HEK293 (cell line): ENCODE measurements at regions not wholly inside any gene's neighbourhood (a gene's known extent, or its start where the extent isn't known, plus 50 kb on each side); places are given as distances from the start of the nearest gene placed in this dataset.

ENCODE experiments used
- CTCF ChIA-PET: fragments of 350-600 bp; formaldehyde crosslinking; extraction: SDS; loops from one replicate; lab custom pipeline; 2021; ENCODE audit warnings: antibody characterized with exemption; lab: Yijun Ruan, JAX
- POLR2A ChIA-PET: fragments of 300-600 bp; formaldehyde crosslinking; extraction: SDS; loops from one replicate; lab custom pipeline; 2020; ENCODE audit warnings: antibody characterized with exemption, inconsistent platforms; lab: Yijun Ruan, JAX
- H3K27ac ChIP-seq: fragments of 200-500 bp; sonication (Bioruptor generic); 2 replicates; pipeline ENCODE4 v1.5.1; 2014; ENCODE audit warnings: low read depth, low read length, control low read depth, inconsistent platforms; ENCODE audit errors: extremely low read depth
- H3K36me3 ChIP-seq, 2 experiments: fragments of 200-500 bp in 1 of 2; sonication (Bioruptor generic) in 1 of 2; 1 replicate in 1 of 2; 2 replicates in 1 of 2; pipeline ENCODE4 v1.5.1; 2014 to 2017; ENCODE audit warnings: inconsistent platforms in 2 of 2, low read length in 2 of 2; ENCODE audit not compliant: control insufficient read depth in 2 of 2, insufficient read depth in 1 of 2
- H3K4me1 ChIP-seq: fragments of 200-500 bp; sonication (Bioruptor generic); 2 replicates; pipeline ENCODE4 v1.5.1; 2014; ENCODE audit warnings: mild to moderate bottlenecking, low read length, inconsistent platforms; ENCODE audit not compliant: control insufficient read depth, insufficient read depth
- H3K4me3 ChIP-seq: 2 replicates; pipeline ENCODE4 v1.5.1; 2011; ENCODE audit warnings: low read depth, mild to moderate bottlenecking, control low read depth, low read length, moderate library complexity
- H3K9me3 ChIP-seq: fragments of 200-500 bp; sonication (Bioruptor generic); 2 replicates; pipeline ENCODE4 v1.5.1; 2014; ENCODE audit warnings: low read depth, low read length, inconsistent platforms; ENCODE audit not compliant: control insufficient read depth, insufficient read depth
- BCL11B ChIP-seq: fragments of 450-650 bp; formaldehyde crosslinking; IDR thresholded peaks from 2 replicates; pipeline ENCODE4 v1.5.1; 2016; ENCODE audit warnings: low read depth, missing biosample characterization, missing genetic modification characterization
- HOXC10 ChIP-seq: sonication (generic); formaldehyde crosslinking; IDR thresholded peaks from 2 replicates; pipeline ENCODE4 v1.8.1; 2023; ENCODE audit warnings: mild to moderate bottlenecking, missing genetic modification reagents
- MYNN ChIP-seq: fragments of 450-650 bp; formaldehyde crosslinking; IDR thresholded peaks from 2 replicates; pipeline ENCODE4 v1.5.1; 2016; ENCODE audit warnings: missing biosample characterization, missing genetic modification characterization, borderline replicate concordance
- OVOL3 ChIP-seq: fragments of 450-650 bp; formaldehyde crosslinking; IDR thresholded peaks from 2 replicates; pipeline ENCODE4 v1.5.1; 2016; ENCODE audit warnings: missing biosample characterization, missing genetic modification characterization
- ZBTB49 ChIP-seq: fragments of 450-650 bp; formaldehyde crosslinking; IDR thresholded peaks from 2 replicates; pipeline ENCODE4 v1.5.1; 2016; ENCODE audit warnings: missing biosample characterization, missing genetic modification characterization, low read depth
- ZNF10 ChIP-seq: fragments of 450-650 bp; formaldehyde crosslinking; IDR thresholded peaks from 2 replicates; pipeline ENCODE4 v1.5.1; 2017; ENCODE audit warnings: missing biosample characterization, missing genetic modification characterization
- ZNF211 ChIP-seq: fragments of 450-650 bp; formaldehyde crosslinking; IDR thresholded peaks from 2 replicates; pipeline ENCODE4 v1.5.1; 2016; ENCODE audit warnings: low read depth, missing biosample characterization, missing genetic modification characterization
- ZNF239 ChIP-seq: fragments of 450-650 bp; formaldehyde crosslinking; IDR thresholded peaks from 2 replicates; pipeline ENCODE4 v1.5.1; 2016; ENCODE audit warnings: missing biosample characterization, missing genetic modification characterization
- ZNF280C ChIP-seq: fragments of 450-650 bp; formaldehyde crosslinking; IDR thresholded peaks from 2 replicates; pipeline ENCODE4 v1.5.1; 2016; ENCODE audit warnings: missing biosample characterization, missing genetic modification characterization
- ZNF335 ChIP-seq: fragments of 450-650 bp; formaldehyde crosslinking; conservative IDR thresholded peaks from 2 replicates; pipeline ENCODE4 v1.5.1; 2016; ENCODE audit warnings: missing biosample characterization, missing genetic modification characterization
- ZNF341 ChIP-seq: fragments of 450-650 bp; formaldehyde crosslinking; IDR thresholded peaks from 2 replicates; pipeline ENCODE4; 2016; ENCODE audit warnings: low read depth, missing biosample characterization, missing genetic modification characterization
- ZNF366 ChIP-seq: fragments of 450-650 bp; formaldehyde crosslinking; conservative IDR thresholded peaks from 2 replicates; pipeline ENCODE4 v1.5.1; 2016; ENCODE audit warnings: missing biosample characterization, missing genetic modification characterization
- ZNF404 ChIP-seq: fragments of 450-650 bp; formaldehyde crosslinking; IDR thresholded peaks from 2 replicates; pipeline ENCODE4 v1.5.1; 2017; ENCODE audit warnings: missing biosample characterization, missing genetic modification characterization
- ZNF423 ChIP-seq: fragments of 450-650 bp; formaldehyde crosslinking; IDR thresholded peaks from 2 replicates; pipeline ENCODE4 v1.5.1; 2016; ENCODE audit warnings: missing biosample characterization, missing genetic modification characterization
- ZNF426 ChIP-seq: fragments of 450-650 bp; formaldehyde crosslinking; IDR thresholded peaks from 2 replicates; pipeline ENCODE4 v1.5.1; 2017; ENCODE audit warnings: missing biosample characterization, missing genetic modification characterization, mild to moderate bottlenecking, inconsistent platforms, moderate library complexity
- ZNF513 ChIP-seq: fragments of 450-650 bp; IDR thresholded peaks from 2 replicates; pipeline ENCODE4 v1.5.1; 2018; ENCODE audit warnings: missing biosample characterization, missing genetic modification characterization
- ZNF621 ChIP-seq: fragments of 450-650 bp; formaldehyde crosslinking; IDR thresholded peaks from 2 replicates; pipeline ENCODE4 v1.5.1; 2017; ENCODE audit warnings: missing biosample characterization, missing genetic modification characterization
- ZNF624 ChIP-seq: fragments of 450-650 bp; formaldehyde crosslinking; IDR thresholded peaks from 2 replicates; pipeline ENCODE4 v1.5.1; 2017; ENCODE audit warnings: missing biosample characterization, missing genetic modification characterization
- ZNF639 ChIP-seq: fragments of 450-650 bp; formaldehyde crosslinking; IDR thresholded peaks from 2 replicates; pipeline ENCODE4 v1.5.1; 2016; ENCODE audit warnings: missing biosample characterization, missing genetic modification characterization
- ZNF658 ChIP-seq: fragments of 450-650 bp; formaldehyde crosslinking; IDR thresholded peaks from 2 replicates; pipeline ENCODE4; 2016; ENCODE audit warnings: missing biosample characterization, missing genetic modification characterization
- ZNF660 ChIP-seq: fragments of 450-650 bp; IDR thresholded peaks from 2 replicates; pipeline ENCODE4 v1.5.1; 2018; ENCODE audit warnings: missing biosample characterization, mild to moderate bottlenecking, missing genetic modification characterization
- ZNF707 ChIP-seq: fragments of 450-650 bp; formaldehyde crosslinking; IDR thresholded peaks from 2 replicates; pipeline ENCODE4 v1.5.1; 2016; ENCODE audit warnings: missing biosample characterization, missing genetic modification characterization
- ZSCAN30 ChIP-seq: fragments of 450-650 bp; IDR thresholded peaks from 2 replicates; pipeline ENCODE4 v1.5.1; 2018; ENCODE audit warnings: missing biosample characterization, mild to moderate bottlenecking, missing genetic modification characterization, moderate library complexity

- ChIA-PET CTCF (interaction anchor here (0.6 kb wide), 1 partner anchor 1370 kb away, joined by 3 read pairs; no protein-coding TSS in a partner anchor), POLR2A (no interaction called here)
- no peak overlapping the region for H3K27ac ChIP-seq
- H3K36me3 ChIP-seq = no peaks in the 10 kb centered on the region
- no peaks in the 10 kb centered on the region for H3K4me1 ChIP-seq
- no peak overlapping the region for H3K4me3 ChIP-seq
- no peaks in the 10 kb centered on the region for H3K9me3 ChIP-seq
- TF ChIP-seq ZNF404 (tag by site-specific recombination) = no peak
- no peak for TF ChIP-seq ZNF211
- no peak for TF ChIP-seq ZBTB49 (tag by site-specific recombination)
- no peak for TF ChIP-seq BCL11B
- TF ChIP-seq ZNF513 (tag by site-specific recombination) = no peak
- no peak for TF ChIP-seq HOXC10 (CRISPR knock-in tag)
- no peak for TF ChIP-seq ZSCAN30 (tag by site-specific recombination)
- no peak for TF ChIP-seq ZNF341 (tag by site-specific recombination)
- TF ChIP-seq ZNF621 (tag by site-specific recombination) = no peak
- no peak for TF ChIP-seq ZNF335
- no peak for TF ChIP-seq ZNF639 (tag by site-specific recombination)
- TF ChIP-seq ZNF280C (tag by site-specific recombination) = no peak
- no peak for TF ChIP-seq ZNF10 (tag by site-specific recombination)
- TF ChIP-seq ZNF624 (tag by site-specific recombination) = no peak
- no peak for TF ChIP-seq ZNF366 (tag by site-specific recombination)
- TF ChIP-seq ZNF707 (tag by site-specific recombination) = no peak
- no peak for TF ChIP-seq ZNF239 (tag by site-specific recombination)
- no peak for TF ChIP-seq ZNF426 (tag by site-specific recombination)
These were observed 321.6 kb upstream of the ITGA1 start for GRCh38 chr5:52466113-52466512.

GRCh38 chr5:52466749-52467520, 320.8 kb upstream of the ITGA1 start:
- no peak overlapping the region for H3K4me3 ChIP-seq
- no peaks in the 10 kb centered on the region for H3K4me1 ChIP-seq
- no peaks in the 10 kb centered on the region for H3K36me3 ChIP-seq
- CTCF ChIA-PET = no interaction called here
- H3K9me3 ChIP-seq = no peaks in the 10 kb centered on the region
- no peak overlapping the region for H3K27ac ChIP-seq
- POLR2A ChIA-PET = no interaction called here
- TF ChIP-seq ZNF423 (tag by site-specific recombination) (no peak), ZNF280C (tag by site-specific recombination) (no peak), ZNF660 (tag by site-specific recombination) (no peak), ZBTB49 (tag by site-specific recombination) (no peak), OVOL3 (tag by site-specific recombination) (no peak), MYNN (tag by site-specific recombination) (no peak), ZNF621 (tag by site-specific recombination) (no peak), ZNF658 (tag by site-specific recombination) (no peak)
